ENCODE measurements at regions not wholly inside any gene's neighbourhood (a gene's known extent, or its start where the extent isn't known, plus 50 kb on each side); places are given as distances from the start of the nearest gene placed in this dataset.

DNA sequence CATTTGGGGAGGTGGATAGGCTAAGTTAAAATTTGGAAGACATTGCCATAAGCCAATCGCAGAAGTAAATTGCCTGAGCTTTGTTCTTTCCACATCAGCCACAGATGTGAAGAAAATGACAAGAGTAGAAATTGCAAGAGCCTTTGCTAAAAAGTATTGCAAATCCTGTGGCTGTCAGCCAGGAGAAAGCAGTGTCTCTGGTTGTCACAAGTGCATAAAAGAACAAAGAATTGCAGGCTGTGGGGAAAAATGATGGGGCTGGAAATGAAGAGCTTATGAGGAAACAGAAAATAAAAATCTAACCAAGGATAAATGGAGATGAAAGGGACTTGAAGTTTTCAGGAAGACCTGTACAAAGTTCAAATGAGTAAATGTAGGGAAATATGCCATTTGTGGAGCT lies 344.8 kb downstream of the CSNK1G3 start:
- no peaks in the 10 kb centered on the region for H3K79me2 ChIP-seq (ENCODE audit: control insufficient read depth in 1 of 2, insufficient read depth in 2 of 2, low read length in 2 of 2)
- FAIRE-seq (no peak), DNase-seq (ENCODE audit: low read depth in 1 of 2, low spot score in 2 of 2) (no peak)
- no peak overlapping the region for H3K23ac ChIP-seq (ENCODE audit: insufficient read length)
- no peaks in the 10 kb centered on the region for H3K27me3 ChIP-seq (replicated peaks in 1 of 4; ENCODE audit: control insufficient read depth in 3 of 4, extremely low read depth in 1 of 4, insufficient read depth in 3 of 4, low read length in 3 of 4)
- no peak overlapping the region for H3K14ac ChIP-seq (ENCODE audit: insufficient read length)
- H3K27ac ChIP-seq (ENCODE audit: low read depth, low read length): no peak overlapping the region
- H3K18ac ChIP-seq (ENCODE audit: extremely low read depth, low read length): no peak overlapping the region
- H4K91ac ChIP-seq (replicated peaks; ENCODE audit: insufficient read length, low read length): no peak overlapping the region
- CTCF ChIA-PET (ENCODE audit: partially characterized antibody): no interaction called here
- H2AFZ ChIP-seq (ENCODE audit: low read length): no peak overlapping the region; the same call in 1 of the 2 replicates
- no peaks in the 10 kb centered on the region for H3K23me2 ChIP-seq (ENCODE audit: low read depth, low read length)
- H3K9me3 ChIP-seq (ENCODE audit: insufficient read depth in 2 of 2, low read depth in 1 of 2, low read length in 1 of 2): no peaks in the 10 kb centered on the region; a peak in 1 of 4 replicates
- 100% methylated on average over 1 of the region's 1 CpG; no CpG with 5 or more reads in 1 of the 2 experiments for WGBS, 2 experiments (ENCODE audit: extremely low coverage in 1 of 2, insufficient coverage in 1 of 2, insufficient read length in 1 of 2, insufficient replicate concordance in 2 of 2, low coverage in 1 of 2, low lambda C conversion rate in 2 of 2, missing lambda C conversion rate in 1 of 2)
- no peaks in the 10 kb centered on the region for H3K36me3 ChIP-seq (ENCODE audit: control insufficient read depth in 2 of 4, insufficient read depth in 4 of 4, low read length in 3 of 4)
- no peak overlapping the region for H3K9ac ChIP-seq (replicated peaks in 1 of 4; ENCODE audit: extremely low read depth in 1 of 4, low read depth in 3 of 4, low read length in 3 of 4)
- POLR2A ChIA-PET (ENCODE audit: partially characterized antibody): no interaction called here
- H2BK12ac ChIP-seq (ENCODE audit: low read depth, low read length): no peak overlapping the region
- H3K4ac ChIP-seq (replicated peaks; ENCODE audit: insufficient read length, low read depth, low read length): no peak overlapping the region
- no peak overlapping the region for H4K5ac ChIP-seq (ENCODE audit: insufficient read length, low read depth, low read length)
- no peak overlapping the region for H4K8ac ChIP-seq (ENCODE audit: extremely low read depth, insufficient read depth, low read length)
- H4K20me1 ChIP-seq (replicated peaks in 1 of 2; ENCODE audit: control insufficient read depth in 1 of 2, insufficient read depth in 2 of 2, low read length in 2 of 2): no peaks in the 10 kb centered on the region
- H2BK20ac ChIP-seq (ENCODE audit: low read length): no peak overlapping the region
- H2BK5ac ChIP-seq (ENCODE audit: low read depth, low read length): no peak overlapping the region
- H3K56ac ChIP-seq (replicated peaks; ENCODE audit: insufficient read length, low read depth, low read length): no peak overlapping the region
- no peak overlapping the region for H3K4me2 ChIP-seq (ENCODE audit: insufficient read depth in 1 of 2, low read depth in 2 of 2, low read length in 2 of 2)
- H3K79me1 ChIP-seq (ENCODE audit: low read depth, low read length): no peaks in the 10 kb centered on the region
- no peak overlapping the region for H2BK120ac ChIP-seq (replicated peaks; ENCODE audit: low read depth, low read length)
- no peak overlapping the region for H3K4me3 ChIP-seq (ENCODE audit: extremely low read depth in 1 of 4, insufficient read depth in 2 of 4, low read depth in 3 of 4, low read length in 4 of 4)
- TF ChIP-seq ASH2L (IDR thresholded peaks at IDR 0.05; ENCODE audit: low read length) (no peak), RBBP5 (IDR thresholded peaks at IDR 0.05; ENCODE audit: borderline replicate concordance, low read depth, low read length) (no peak), CBX5 (IDR thresholded peaks at IDR 0.05; ENCODE audit: low read depth, low read length) (no peak), CBX8 (IDR thresholded peaks at IDR 0.05; ENCODE audit: borderline replicate concordance, low read depth, low read length) (no peak), KDM4A (IDR thresholded peaks at IDR 0.05; ENCODE audit: low read depth, low read length, severe bottlenecking) (no peak), SIRT6 (IDR thresholded peaks at IDR 0.05; ENCODE audit: low read length) (no peak), JUND (IDR thresholded peaks at IDR 0.05; ENCODE audit: low read length) (no peak), RAD21 (IDR thresholded peaks at IDR 0.05 in 1 of 2, conservative IDR thresholded peaks at IDR 0.05 in 1 of 2; ENCODE audit: low read depth in 2 of 2, low read length in 2 of 2) (no peak)
- H3K4me1 ChIP-seq (replicated peaks in 1 of 4; ENCODE audit: control insufficient read depth in 3 of 4, insufficient read depth in 4 of 4, low read length in 3 of 4): no peaks in the 10 kb centered on the region
- no peak overlapping the region for H2BK15ac ChIP-seq (ENCODE audit: low read length)
- H2AK5ac ChIP-seq (ENCODE audit: low read depth, low read length): no peak overlapping the region

Data from H1 (cell line).